Activated gamma-delta T cell (primary cell): ENCODE measurements at regions not wholly inside any gene's neighbourhood (a gene's known extent, or its start where the extent isn't known, plus 50 kb on each side); places are given as distances from the start of the nearest gene placed in this dataset.
"Not testable (repeated sequence)": the region's sequence is repeated elsewhere in the genome, so short reads cannot be mapped to it uniquely, and the experiment has no call there.

Experiments
- DNase-seq: peaks from one replicate; lab custom pipeline; 2025; lab: John Stamatoyannopoulos, UW

- DNase-seq, result no peak
These were observed 224.1 kb upstream of the MYLIP start for GRCh38 chr6:15904651-15905376.

GRCh38 chr6:15901141-15902115, 227.5 kb upstream of the MYLIP start:
- no peak for DNase-seq

GRCh38 chr6:15898693-15899092, 230.2 kb upstream of the MYLIP start:
- DNase-seq, result no peak

- DNase-seq, result no peak
These were observed 231.6 kb upstream of the MYLIP start for GRCh38 chr6:15897063-15897876.

- no peak for DNase-seq
These were observed 232.3 kb upstream of the DTNBP1 start for GRCh38 chr6:15894973-15895725.

- DNase-seq, result no peak
These were observed 230.9 kb upstream of the DTNBP1 start for GRCh38 chr6:15893556-15894253.

GRCh38 chr6:15892369-15892768, 229.5 kb upstream of the DTNBP1 start:
- DNase-seq, result no peak

- DNase-seq, result no peak
These were observed 226.3 kb upstream of the DTNBP1 start for GRCh38 chr6:15888798-15889772.

- DNase-seq, result no peak
These were observed 224.9 kb upstream of the DTNBP1 start for GRCh38 chr6:15887491-15888461.

- no peak for DNase-seq
These were observed 222.8 kb upstream of the DTNBP1 start for GRCh38 chr6:15885624-15886023.

- not testable (repeated sequence) for DNase-seq
These were observed 220.8 kb upstream of the DTNBP1 start for GRCh38 chr6:15883593-15883992.

- no peak for DNase-seq
These were observed 220.1 kb upstream of the DTNBP1 start for GRCh38 chr6:15882915-15883314.

- DNase-seq, result no peak
These were observed 219.5 kb upstream of the DTNBP1 start for GRCh38 chr6:15882345-15882744.

- DNase-seq, result no peak
These were observed 218.3 kb upstream of the DTNBP1 start for GRCh38 chr6:15881150-15881549.

- DNase-seq, result no peak
These were observed 217.6 kb upstream of the DTNBP1 start for GRCh38 chr6:15880262-15880973.

- DNase-seq, result no peak
These were observed 216.8 kb upstream of the DTNBP1 start for GRCh38 chr6:15879371-15880261.

- no peak for DNase-seq
These were observed 214.4 kb upstream of the DTNBP1 start for GRCh38 chr6:15877231-15877630.
